DND-41 (cell line): ENCODE measurements at regions not wholly inside any gene's neighbourhood (a gene's known extent, or its start where the extent isn't known, plus 50 kb on each side); places are given as distances from the start of the nearest gene placed in this dataset.

Experiments
- CTCF ChIP-seq: IDR thresholded peaks from 2 replicates; pipeline ENCODE4 v1.5.1; 2012; ENCODE audit warnings: borderline replicate concordance, low read length, moderate library complexity, mild to moderate bottlenecking; ENCODE audit not compliant: poor library complexity, severe bottlenecking; ENCODE audit errors: extremely low read depth
- EZH2 ChIP-seq: IDR thresholded peaks from 3 replicates; pipeline ENCODE4 v1.6.1; 2012; ENCODE audit warnings: borderline replicate concordance, low read depth, mild to moderate bottlenecking, moderate library complexity, low read length, inconsistent platforms; ENCODE audit not compliant: severe bottlenecking

GRCh38 chr3:30271781-30272180 lies 334.6 kb upstream of the TGFBR2 start:
- TF ChIP-seq EZH2 = no peak
- no peak for TF ChIP-seq CTCF
